ENCODE measurements at regions not wholly inside any gene's neighbourhood (a gene's known extent, or its start where the extent isn't known, plus 50 kb on each side); places are given as distances from the start of the nearest gene placed in this dataset.

DNA sequence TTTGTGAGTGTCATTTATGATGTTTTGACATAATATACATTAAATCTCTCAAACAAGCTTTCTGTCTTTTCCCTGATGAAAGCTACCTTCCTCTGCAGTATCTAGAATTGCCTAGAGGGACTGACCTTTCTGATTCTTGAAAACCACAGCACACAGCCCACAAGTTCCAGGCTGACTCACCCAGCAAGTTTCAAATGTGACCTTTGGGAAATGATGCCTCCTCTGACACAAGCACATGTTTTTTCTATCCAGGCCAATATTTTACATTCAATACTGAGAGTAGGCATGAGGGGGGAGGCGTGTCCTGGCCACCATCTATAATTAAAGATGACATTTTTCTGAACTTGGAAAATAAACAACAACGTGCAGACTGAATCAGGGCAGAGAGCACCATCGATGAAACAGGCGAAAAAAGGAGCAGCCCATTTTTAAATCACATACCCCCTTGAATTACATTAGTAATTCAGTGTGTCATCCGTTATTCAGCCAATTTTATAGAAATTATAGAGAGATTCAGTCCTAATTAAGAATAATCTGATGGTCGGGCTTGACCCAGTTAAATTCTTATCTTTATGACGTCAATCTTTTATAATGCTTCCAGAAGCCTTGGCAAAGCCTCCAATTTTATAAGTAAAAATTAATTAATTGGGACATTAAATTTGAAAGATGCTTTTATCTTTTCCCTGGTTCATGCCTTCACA is 292.6 kb upstream of the CDH11 start:
- Histone ChIP-seq H3K27ac (no peak overlapping the region), H3K4me3 (no peak overlapping the region), H3K27me3 (no peaks in the 10 kb centered on the region), H3K9me3 (peaks cover 0 to 7% (median 5%) of the 10 kb centered on the region in 4 donors), H3K36me3 (no peaks in the 10 kb centered on the region), H3K4me1 (no peaks in the 10 kb centered on the region)
- TF ChIP-seq EP300 (IDR thresholded peaks at IDR 0.05) (no peak), POLR2A (IDR thresholded peaks at IDR 0.05) (no peak), POLR2AphosphoS5 (IDR thresholded peaks at IDR 0.05) (no peak)
- TF ChIP-seq, protein P1, sequence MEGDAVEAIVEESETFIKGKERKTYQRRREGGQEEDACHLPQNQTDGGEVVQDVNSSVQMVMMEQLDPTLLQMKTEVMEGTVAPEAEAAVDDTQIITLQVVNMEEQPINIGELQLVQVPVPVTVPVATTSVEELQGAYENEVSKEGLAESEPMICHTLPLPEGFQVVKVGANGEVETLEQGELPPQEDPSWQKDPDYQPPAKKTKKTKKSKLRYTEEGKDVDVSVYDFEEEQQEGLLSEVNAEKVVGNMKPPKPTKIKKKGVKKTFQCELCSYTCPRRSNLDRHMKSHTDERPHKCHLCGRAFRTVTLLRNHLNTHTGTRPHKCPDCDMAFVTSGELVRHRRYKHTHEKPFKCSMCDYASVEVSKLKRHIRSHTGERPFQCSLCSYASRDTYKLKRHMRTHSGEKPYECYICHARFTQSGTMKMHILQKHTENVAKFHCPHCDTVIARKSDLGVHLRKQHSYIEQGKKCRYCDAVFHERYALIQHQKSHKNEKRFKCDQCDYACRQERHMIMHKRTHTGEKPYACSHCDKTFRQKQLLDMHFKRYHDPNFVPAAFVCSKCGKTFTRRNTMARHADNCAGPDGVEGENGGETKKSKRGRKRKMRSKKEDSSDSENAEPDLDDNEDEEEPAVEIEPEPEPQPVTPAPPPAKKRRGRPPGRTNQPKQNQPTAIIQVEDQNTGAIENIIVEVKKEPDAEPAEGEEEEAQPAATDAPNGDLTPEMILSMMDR (IDR thresholded peaks at IDR 0.05), result no peak
- no peak for DNase-seq
- 63 to 76% (median 71%) methylated on average over 7 of the region's 7 CpGs for WGBS, 5 donors
- intact Hi-C loops (cut with DNase I; ENCODE audit: low total_unique reads), result no loop called here

DNA sequence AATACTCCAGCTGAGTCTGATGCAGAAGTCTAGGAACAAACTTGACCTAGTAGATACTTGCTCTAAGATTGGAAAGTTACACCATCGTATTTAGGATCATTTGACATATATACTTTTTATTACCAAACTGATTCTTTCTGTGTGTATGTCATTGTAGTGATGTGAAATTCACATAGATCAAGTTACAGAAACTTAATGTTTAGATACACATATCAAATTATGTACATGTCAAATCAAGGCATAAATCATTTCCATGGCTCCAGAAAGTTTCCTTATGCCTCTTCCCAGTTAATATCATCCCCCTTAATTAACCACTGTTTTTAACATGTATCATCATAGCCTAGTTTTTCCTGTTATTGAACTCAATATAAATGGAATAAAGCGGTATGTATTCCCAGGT is 292.0 kb upstream of the CDH11 start:
- 84 to 93% (median 91%) methylated on average over 2 of the region's 2 CpGs for WGBS, 5 donors
- H3K27me3 ChIP-seq, result no peaks in the 10 kb centered on the region
- no peaks in the 10 kb centered on the region for H3K4me1 ChIP-seq
- H3K9me3 ChIP-seq, result peaks cover 0 to 1% (median 0%) of the 10 kb centered on the region in 4 donors
- intact Hi-C loops (cut with DNase I; ENCODE audit: low total_unique reads), result no loop called here
- no peak overlapping the region for H3K4me3 ChIP-seq
- no peak for DNase-seq
- H3K36me3 ChIP-seq, result no peaks in the 10 kb centered on the region
- H3K27ac ChIP-seq, result no peak overlapping the region
- no peak for TF ChIP-seq POLR2AphosphoS5 (IDR thresholded peaks at IDR 0.05)
- TF ChIP-seq EP300 (IDR thresholded peaks at IDR 0.05), result no peak
- no peak for TF ChIP-seq POLR2A (IDR thresholded peaks at IDR 0.05)
- TF ChIP-seq, protein P1 (IDR thresholded peaks at IDR 0.05), result no peak

DNA sequence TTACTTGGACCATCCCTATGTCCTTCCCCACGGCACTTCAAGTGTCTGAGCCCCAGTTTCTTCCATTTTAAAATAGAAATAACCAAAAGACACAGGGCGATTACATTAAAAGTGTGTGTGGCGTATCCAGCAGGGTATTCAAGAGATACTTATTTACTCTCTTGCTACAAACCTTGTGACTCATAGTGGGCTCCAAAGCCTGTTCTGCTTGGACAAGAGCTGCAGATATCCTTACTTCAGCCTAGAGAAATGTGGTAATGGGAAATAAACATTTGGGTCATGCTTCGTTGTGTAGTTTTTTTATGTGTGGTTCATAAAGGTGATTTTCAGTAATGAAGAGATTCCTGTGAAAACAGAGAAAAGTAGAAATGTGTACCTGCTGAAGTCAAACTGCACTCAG is 288.9 kb upstream of the CDH11 start:
- no peak overlapping the region for H3K27ac ChIP-seq
- H3K4me3 ChIP-seq, result no peak overlapping the region
- H3K4me1 ChIP-seq, result no peaks in the 10 kb centered on the region
- H3K9me3 ChIP-seq, result no peaks in the 10 kb centered on the region
- WGBS, 5 donors, result 64 to 70% (median 67%) methylated on average over 4 of the region's 4 CpGs
- H3K27me3 ChIP-seq, result no peaks in the 10 kb centered on the region
- no peaks in the 10 kb centered on the region for H3K36me3 ChIP-seq
- no peak for DNase-seq
- intact Hi-C loops (cut with DNase I; ENCODE audit: low total_unique reads), result no loop called here
- TF ChIP-seq EP300 (IDR thresholded peaks at IDR 0.05) (no peak), POLR2A (IDR thresholded peaks at IDR 0.05) (no peak), POLR2AphosphoS5 (IDR thresholded peaks at IDR 0.05) (no peak)
- TF ChIP-seq, protein P1 (IDR thresholded peaks at IDR 0.05), result no peak

- no peaks in the 10 kb centered on the region for H3K36me3 ChIP-seq
- no peaks in the 10 kb centered on the region for H3K4me1 ChIP-seq
- intact Hi-C loops (cut with DNase I; ENCODE audit: low total_unique reads), result no loop called here
- 65 to 82% (median 69%) methylated on average over 2 of the region's 2 CpGs for WGBS, 5 donors
- H3K27ac ChIP-seq, result no peak overlapping the region
- H3K4me3 ChIP-seq, result no peak overlapping the region
- TF ChIP-seq POLR2A (IDR thresholded peaks at IDR 0.05) (no peak), POLR2AphosphoS5 (IDR thresholded peaks at IDR 0.05) (no peak), EP300 (IDR thresholded peaks at IDR 0.05) (no peak)
- TF ChIP-seq, protein P1 (IDR thresholded peaks at IDR 0.05), result no peak
- DNase-seq, result no peak
- H3K9me3 ChIP-seq, result no peaks in the 10 kb centered on the region
- H3K27me3 ChIP-seq, result no peaks in the 10 kb centered on the region
Observed at GRCh38 chr16:65409510-65409909, 287.6 kb upstream of the CDH11 start.
